ENCODE measurements at regions not wholly inside any gene's neighbourhood (a gene's known extent, or its start where the extent isn't known, plus 50 kb on each side); places are given as distances from the start of the nearest gene placed in this dataset.

- Mint-ChIP-seq H3K36me3 (ENCODE audit: insufficient read depth, unreplicated experiment) (no peaks in the 10 kb centered on the region), H3K27me3 (ENCODE audit: insufficient read depth, unreplicated experiment) (peaks cover 11% of the 10 kb centered on the region), H3K4me1 (ENCODE audit: insufficient read depth, unreplicated experiment) (no peaks in the 10 kb centered on the region), H3K9me3 (ENCODE audit: unreplicated experiment) (no peaks in the 10 kb centered on the region), H3K27ac (ENCODE audit: low read depth, unreplicated experiment) (no peak overlapping the region), H3K4me3 (ENCODE audit: unreplicated experiment) (no peak overlapping the region)
- no peak for DNase-seq (ENCODE audit: unreplicated experiment)
- BruUV-seq (replicated peaks), result no TSS peak
- ChIA-PET POLR2A (interaction anchor here (0.7 kb wide), 1 partner anchor 640 kb away, joined by 3 read pairs; no protein-coding TSS in a partner anchor), CTCF (no interaction called here)
- intact Hi-C loops (cut with micrococcal nuclease), result no loop called here
- TF ChIP-seq CTCF (IDR thresholded peaks at IDR 0.05; ENCODE audit: unreplicated experiment), result no peak
Observed at GRCh38 chr2:19748073-19748375, 153.8 kb downstream of the TTC32 start.

DNA sequence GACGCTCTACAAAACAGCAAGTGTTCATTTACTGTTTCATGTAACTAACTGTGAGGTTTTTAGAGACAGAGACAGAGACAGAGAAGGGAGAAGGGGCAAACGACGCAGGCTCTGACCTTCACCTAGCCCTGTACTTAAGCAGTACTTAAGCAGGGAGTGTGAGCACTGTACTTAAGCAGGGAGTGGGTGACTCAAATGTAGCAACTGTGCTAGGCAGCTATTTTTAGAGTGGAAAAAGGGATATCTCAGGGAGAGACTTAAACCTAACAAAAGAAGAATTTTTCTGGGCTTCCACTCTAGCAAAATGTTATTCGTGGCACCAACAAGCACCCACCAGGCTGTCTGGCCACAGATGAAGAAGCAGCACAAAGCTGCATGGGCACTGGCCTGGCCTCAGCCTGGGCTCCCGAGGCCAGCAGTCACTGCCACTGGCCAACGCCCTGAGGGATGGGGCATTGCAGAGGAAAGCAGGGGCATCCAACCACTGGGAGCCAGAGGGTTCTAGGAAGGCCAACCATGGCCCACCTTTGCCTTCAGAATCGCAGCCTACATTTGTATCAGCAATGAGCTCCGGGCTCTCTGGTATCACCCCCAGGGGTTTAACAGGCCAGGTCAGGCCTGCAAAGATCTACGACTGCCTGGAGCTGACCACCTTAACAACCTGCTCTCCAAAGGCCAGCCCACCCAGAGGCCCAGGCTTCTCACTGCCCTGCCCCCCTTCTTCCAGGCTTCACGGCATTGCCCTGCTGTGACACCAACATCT, 154.3 kb downstream of the TTC32 start:
- ChIA-PET CTCF (no interaction called here), POLR2A (interaction anchor here (0.7 kb wide), 1 partner anchor 639 kb away, joined by 3 read pairs; no protein-coding TSS in a partner anchor)
- TF ChIP-seq CTCF (IDR thresholded peaks at IDR 0.05; ENCODE audit: unreplicated experiment), result no peak
- no peaks in the 10 kb centered on the region for H3K9me3 Mint-ChIP-seq (ENCODE audit: unreplicated experiment)
- no peak overlapping the region for H3K27ac Mint-ChIP-seq (ENCODE audit: low read depth, unreplicated experiment)
- BruUV-seq (replicated peaks), result no TSS peak
- H3K4me1 Mint-ChIP-seq (ENCODE audit: insufficient read depth, unreplicated experiment), result no peaks in the 10 kb centered on the region
- no peak for DNase-seq (ENCODE audit: unreplicated experiment)
- H3K27me3 Mint-ChIP-seq (ENCODE audit: insufficient read depth, unreplicated experiment), result peaks cover 11% of the 10 kb centered on the region
- H3K4me3 Mint-ChIP-seq (ENCODE audit: unreplicated experiment), result no peak overlapping the region
- intact Hi-C loops (cut with micrococcal nuclease), result no loop called here
- H3K36me3 Mint-ChIP-seq (ENCODE audit: insufficient read depth, unreplicated experiment), result no peaks in the 10 kb centered on the region

GRCh38 chr2:19746611-19747309, 155.0 kb downstream of the TTC32 start:
- peaks cover 11% of the 10 kb centered on the region for H3K27me3 Mint-ChIP-seq (ENCODE audit: insufficient read depth, unreplicated experiment)
- TF ChIP-seq CTCF (IDR thresholded peaks at IDR 0.05; ENCODE audit: unreplicated experiment), result peak; percentile 17
- ChIA-PET POLR2A (no interaction called here), CTCF (interaction anchor here (0.7 kb wide), 1 partner anchor 11 kb away, joined by 3 read pairs; no protein-coding TSS in a partner anchor)
- BruUV-seq (replicated peaks), result no TSS peak
- H3K4me1 Mint-ChIP-seq (ENCODE audit: insufficient read depth, unreplicated experiment), result no peaks in the 10 kb centered on the region
- no peak overlapping the region for H3K4me3 Mint-ChIP-seq (ENCODE audit: unreplicated experiment)
- H3K9me3 Mint-ChIP-seq (ENCODE audit: unreplicated experiment), result no peaks in the 10 kb centered on the region
- no peak overlapping the region for H3K27ac Mint-ChIP-seq (ENCODE audit: low read depth, unreplicated experiment)
- intact Hi-C loops (cut with micrococcal nuclease), result no loop called here
- H3K36me3 Mint-ChIP-seq (ENCODE audit: insufficient read depth, unreplicated experiment), result no peaks in the 10 kb centered on the region
- DNase-seq (ENCODE audit: unreplicated experiment), result peak; percentile 18

DNA sequence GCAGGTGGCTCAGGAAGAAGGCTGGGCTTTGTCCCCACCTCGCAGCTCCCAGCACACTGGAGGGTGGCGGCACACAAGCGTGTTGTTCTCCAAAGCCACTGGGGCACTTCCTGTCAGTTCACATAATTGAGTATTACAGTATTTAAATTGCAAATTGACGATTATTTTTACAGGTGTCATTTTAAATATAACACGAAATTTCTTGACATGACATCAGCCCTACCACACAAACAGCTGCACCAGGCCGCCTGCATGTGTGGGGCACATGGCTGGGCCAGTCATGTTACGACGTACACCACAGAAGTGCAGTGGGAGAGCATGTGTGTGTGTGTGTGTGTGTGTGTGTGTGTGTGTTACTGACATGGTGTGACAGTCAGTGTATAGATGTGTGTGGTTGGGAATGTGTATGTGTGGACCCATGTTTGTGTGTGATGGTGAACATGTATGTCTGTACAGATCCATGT, 155.6 kb downstream of the TTC32 start:
- CTCF ChIA-PET, result interaction anchor here (0.7 kb wide), 1 partner anchor 11 kb away, joined by 3 read pairs; no protein-coding TSS in a partner anchor
- Mint-ChIP-seq H3K4me1 (ENCODE audit: insufficient read depth, unreplicated experiment) (no peaks in the 10 kb centered on the region), H3K4me3 (ENCODE audit: unreplicated experiment) (no peak overlapping the region), H3K9me3 (ENCODE audit: unreplicated experiment) (no peaks in the 10 kb centered on the region), H3K27ac (ENCODE audit: low read depth, unreplicated experiment) (no peak overlapping the region), H3K36me3 (ENCODE audit: insufficient read depth, unreplicated experiment) (no peaks in the 10 kb centered on the region), H3K27me3 (ENCODE audit: insufficient read depth, unreplicated experiment) (peaks cover 11% of the 10 kb centered on the region)
- POLR2A ChIA-PET, result no interaction called here
- intact Hi-C loops (cut with micrococcal nuclease), result no loop called here
- TF ChIP-seq CTCF (IDR thresholded peaks at IDR 0.05; ENCODE audit: unreplicated experiment), result no peak
- no TSS peak for BruUV-seq (replicated peaks)
- DNase-seq (ENCODE audit: unreplicated experiment), result no peak
